Prostate gland (tissue), 2 donors: ENCODE measurements at regions not wholly inside any gene's neighbourhood (a gene's known extent, or its start where the extent isn't known, plus 50 kb on each side); places are given as distances from the start of the nearest gene placed in this dataset.

ENCODE experiments used
- DNase-seq: peaks from one replicate; pipeline ENCODE4 v3.0.0-alpha.2; 2019; ENCODE audit warnings: low spot score
- H3K27ac ChIP-seq, 2 donors: fragments of 200-600 bp; sonication (generic); 2 replicates each; pipeline ENCODE4 v1.5.1; 2017 to 2019
- H3K27me3 ChIP-seq: fragments of 200-600 bp; sonication (generic); replicated peaks from 2 replicates; pipeline ENCODE4 v1.5.1; 2019; ENCODE audit not compliant: insufficient read depth
- H3K36me3 ChIP-seq, 2 donors: fragments of 200-600 bp; sonication (generic); 1 replicate in 1 of 2; 2 replicates in 1 of 2; pipeline versions ENCODE4 v1.5.1 to v1.8.1; 2017 to 2019
- H3K4me1 ChIP-seq: fragments of 200-600 bp; sonication (generic); replicated peaks from 2 replicates; pipeline ENCODE4 v1.5.1; 2019
- H3K4me3 ChIP-seq, 2 donors: fragments of 200-600 bp; sonication (generic); 2 replicates each; pipeline ENCODE4 v1.5.1; 2017 to 2019
- H3K9me3 ChIP-seq: fragments of 200-600 bp; sonication (generic); 2 replicates; pipeline ENCODE4 v1.5.1; 2017
- CTCF ChIP-seq, 4 experiments: fragments of 200-600 bp in 2 of 4; fragments of 450-650 bp in 2 of 4; sonication (generic) in 2 of 4; IDR thresholded peaks; 1 replicate in 3 of 4; 2 replicates in 1 of 4; pipeline ENCODE4 v1.5.1; 2016 to 2019; ENCODE audit warnings: antibody characterized with exemption in 4 of 4, mild to moderate bottlenecking in 2 of 4, moderate library complexity in 2 of 4
- POLR2A ChIP-seq: fragments of 450-650 bp; IDR thresholded peaks from one replicate; pipeline ENCODE4 v1.6.1; 2016; ENCODE audit warnings: antibody characterized with exemption, mild to moderate bottlenecking
- POLR2AphosphoS5 ChIP-seq: sonication (generic); formaldehyde crosslinking; IDR thresholded peaks from one replicate; pipeline ENCODE4 v1.6.1; 2017; ENCODE audit warnings: antibody characterized with exemption
- WGBS: methylation state at CpG from one replicate; pipeline ENCODE4 v1.1.5; 2018; 5-methylcytosine and 5-hydroxymethylcytosine counted together
- intact Hi-C: fragments of 100-400 bp; cut with DNase I; formaldehyde crosslinking; loops from one replicate; pipeline ENCODE4 v1.14.2; 2022

DNA sequence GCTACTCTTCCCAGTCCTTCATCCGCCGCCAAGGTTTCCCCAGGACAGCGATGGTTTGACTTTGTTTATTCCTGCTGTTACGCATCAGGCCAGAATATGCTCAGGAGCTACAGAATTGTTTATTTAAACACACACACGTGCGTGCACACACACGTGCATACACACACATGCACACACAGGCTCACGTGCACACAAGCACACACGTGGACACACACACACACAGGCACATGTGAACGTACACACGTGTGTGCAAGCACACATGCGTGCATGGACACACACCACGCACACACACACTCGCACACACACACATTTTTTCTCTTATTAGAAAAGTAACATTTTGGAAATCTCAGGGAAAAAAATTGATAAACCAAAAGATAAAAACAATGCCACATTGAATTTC lies 64.6 kb upstream of the UST start:
- TF ChIP-seq POLR2A = no peak
- no peak for TF ChIP-seq POLR2AphosphoS5
- no peak for TF ChIP-seq CTCF (IDR thresholded peaks at IDR 0.05)
- no peak overlapping the region for H3K27ac ChIP-seq
- no peaks in the 10 kb centered on the region for H3K4me1 ChIP-seq
- no peaks in the 10 kb centered on the region for H3K27me3 ChIP-seq
- intact Hi-C loops = no loop called here
- WGBS = 83% methylated on average over 14 of the region's 14 CpGs
- no peak overlapping the region for H3K4me3 ChIP-seq
- H3K9me3 ChIP-seq = no peaks in the 10 kb centered on the region
- H3K36me3 ChIP-seq = no peaks in the 10 kb centered on the region
- no peak for DNase-seq

- intact Hi-C loops = no loop called here
- no peaks in the 10 kb centered on the region for H3K27me3 ChIP-seq
- H3K36me3 ChIP-seq = no peaks in the 10 kb centered on the region
- no peaks in the 10 kb centered on the region for H3K4me1 ChIP-seq
- TF ChIP-seq CTCF (IDR thresholded peaks at IDR 0.05) (no peak), POLR2AphosphoS5 (no peak), POLR2A (no peak)
- WGBS = 63% methylated on average over 5 of the region's 5 CpGs
- no peaks in the 10 kb centered on the region for H3K9me3 ChIP-seq
- H3K4me3 ChIP-seq = no peak overlapping the region
- DNase-seq = no peak
- no peak overlapping the region for H3K27ac ChIP-seq
Measured at GRCh38 chr6:148682990-148683389, 63.8 kb upstream of the UST start.

- H3K27ac ChIP-seq = no peak overlapping the region
- intact Hi-C loops = no loop called here
- 93% methylated on average over 3 of the region's 3 CpGs for WGBS
Measured at GRCh38 chr6:148689168-148689567, 57.7 kb upstream of the UST start.

GRCh38 chr6:148693882-148694484 lies 52.8 kb upstream of the UST start:
- DNase-seq = no peak
- 96% methylated on average over 3 of the region's 3 CpGs for WGBS

More at GRCh38 chr6:148689168-148689567, 57.7 kb upstream of the UST start:
- no peaks in the 10 kb centered on the region for H3K9me3 ChIP-seq
- no peak overlapping the region for H3K4me3 ChIP-seq
- H3K27me3 ChIP-seq = no peaks in the 10 kb centered on the region
- no peaks in the 10 kb centered on the region for H3K4me1 ChIP-seq
- DNase-seq = no peak
- no peaks in the 10 kb centered on the region for H3K36me3 ChIP-seq
- TF ChIP-seq CTCF (IDR thresholded peaks at IDR 0.05) (no peak), POLR2A (no peak), POLR2AphosphoS5 (no peak)

More at GRCh38 chr6:148693882-148694484, 52.8 kb upstream of the UST start:
- no peaks in the 10 kb centered on the region for H3K27me3 ChIP-seq
- no peaks in the 10 kb centered on the region for H3K4me1 ChIP-seq
- H3K4me3 ChIP-seq = no peak overlapping the region
- intact Hi-C loops = no loop called here
- H3K36me3 ChIP-seq = no peaks in the 10 kb centered on the region
- no peak overlapping the region for H3K27ac ChIP-seq
- H3K9me3 ChIP-seq = no peaks in the 10 kb centered on the region
- no peak for TF ChIP-seq POLR2A
- TF ChIP-seq POLR2AphosphoS5 = no peak
- TF ChIP-seq CTCF (IDR thresholded peaks at IDR 0.05) = no peak
